ENCODE measurements at regions not wholly inside any gene's neighbourhood (a gene's known extent, or its start where the extent isn't known, plus 50 kb on each side); places are given as distances from the start of the nearest gene placed in this dataset.
"Not testable (repeated sequence)": the region's sequence is repeated elsewhere in the genome, so short reads cannot be mapped to it uniquely, and the experiment has no call there.

GRCh38 chr1:191002768-191003167 lies 525.1 kb upstream of the BRINP3 start:
- no peak for DNase-seq

- no peak for DNase-seq
Observed at GRCh38 chr1:191016765-191017164, 539.1 kb upstream of the BRINP3 start.

GRCh38 chr1:191022856-191023255 lies 545.2 kb upstream of the BRINP3 start:
- DNase-seq: no peak

- no peak for DNase-seq
Observed at GRCh38 chr1:191025896-191026642, 548.4 kb upstream of the BRINP3 start.

GRCh38 chr1:191026828-191027227 lies 549.2 kb upstream of the BRINP3 start:
- DNase-seq: no peak

- DNase-seq: no peak
Observed at GRCh38 chr1:191034132-191034531, 556.5 kb upstream of the BRINP3 start.

GRCh38 chr1:191043066-191043465 lies 565.4 kb upstream of the BRINP3 start:
- no peak for DNase-seq

- peak; percentile 15 for DNase-seq
Observed at GRCh38 chr1:191049781-191050180, 572.1 kb upstream of the BRINP3 start.

GRCh38 chr1:191052888-191053287 lies 575.2 kb upstream of the BRINP3 start:
- DNase-seq: no peak

- no peak for DNase-seq
Observed at GRCh38 chr1:191065346-191065745, 587.7 kb upstream of the BRINP3 start.

GRCh38 chr1:191065771-191066170 lies 588.1 kb upstream of the BRINP3 start:
- no peak for DNase-seq

- no peak for DNase-seq
Observed at GRCh38 chr1:191074881-191075280, 597.2 kb upstream of the BRINP3 start.

- not testable (repeated sequence) for DNase-seq
Observed at GRCh38 chr1:191083090-191083489, 605.4 kb upstream of the BRINP3 start.

- DNase-seq: peak; percentile 23
Observed at GRCh38 chr1:191085121-191085520, 607.5 kb upstream of the BRINP3 start.

GRCh38 chr1:191086910-191087309 lies 609.2 kb upstream of the BRINP3 start:
- no peak for DNase-seq

- no peak for DNase-seq
Observed at GRCh38 chr1:191096405-191096804, 618.7 kb upstream of the BRINP3 start.

- DNase-seq: no peak
Observed at GRCh38 chr1:191099696-191100095, 622.0 kb upstream of the BRINP3 start.

- DNase-seq: no peak
Observed at GRCh38 chr1:191101960-191102359, 624.3 kb upstream of the BRINP3 start.

- DNase-seq: no peak
Observed at GRCh38 chr1:191125950-191126349, 648.3 kb upstream of the BRINP3 start.

- DNase-seq: no peak
Observed at GRCh38 chr1:191134796-191135195, 657.1 kb upstream of the BRINP3 start.

- no peak for DNase-seq
Observed at GRCh38 chr1:191140038-191140437, 662.4 kb upstream of the BRINP3 start.

- no peak for DNase-seq
Observed at GRCh38 chr1:191142748-191143147, 665.1 kb upstream of the BRINP3 start.

- no peak for DNase-seq
Observed at GRCh38 chr1:191145834-191146233, 668.2 kb upstream of the BRINP3 start.

- DNase-seq: no peak
Observed at GRCh38 chr1:191151321-191151807, 673.7 kb upstream of the BRINP3 start.

Data from muscle of arm (tissue), 1 donor.